ENCODE measurements at regions not wholly inside any gene's neighbourhood (a gene's known extent, or its start where the extent isn't known, plus 50 kb on each side); places are given as distances from the start of the nearest gene placed in this dataset.

GRCh38 chr6:66230591-66230990 is 523.6 kb upstream of the EYS start:
- H3K4me2 ChIP-seq (ENCODE audit: insufficient read depth, low read length): no peak overlapping the region
- ChIA-PET POLR2A (no interaction called here), CTCF (no interaction called here)
- H3K27me3 ChIP-seq (ENCODE audit: control insufficient read depth in 2 of 2, insufficient read depth in 2 of 2, low read length in 2 of 2): no peaks in the 10 kb centered on the region
- no peak overlapping the region for H3K4me3 ChIP-seq (replicated peaks in 1 of 3; ENCODE audit: insufficient read depth in 1 of 3, low read depth in 1 of 3, low read length in 3 of 3)
- H3K9ac ChIP-seq (replicated peaks; ENCODE audit: extremely low read depth, insufficient read depth, low read length): no peak overlapping the region
- no peaks in the 10 kb centered on the region for H4K20me1 ChIP-seq (replicated peaks; ENCODE audit: control insufficient read depth, extremely low read depth, insufficient read depth, low read length)
- no TSS peak for BruUV-seq (replicated peaks)
- FAIRE-seq (no peak), DNase-seq (ENCODE audit: low read depth, low spot score) (no peak)
- H3K4me1 ChIP-seq (ENCODE audit: control insufficient read depth, extremely low read depth, insufficient read depth, low read length): no peaks in the 10 kb centered on the region
- H3K27ac ChIP-seq (ENCODE audit: insufficient read depth, low read depth, low read length): no peak overlapping the region
- dilution Hi-C loops (cut with MboI; ENCODE audit: extremely low pct_ligation_motif_present, low sequenced_read_pairs) (no loop called here), intact Hi-C loops (cut with micrococcal nuclease) (no loop called here)
- no peak for TF ChIP-seq MAX (IDR thresholded peaks at IDR 0.05; ENCODE audit: insufficient read depth, insufficient read length)
- TF ChIP-seq POLR2AphosphoS5 (IDR thresholded peaks at IDR 0.05; ENCODE audit: insufficient read depth, low read depth, low read length): no peak
- TF ChIP-seq FOS (IDR thresholded peaks at IDR 0.05; ENCODE audit: borderline replicate concordance, insufficient read depth, low read length): no peak
- TF ChIP-seq EZH2 (IDR thresholded peaks at IDR 0.05; ENCODE audit: borderline replicate concordance, low read depth, low read length, severe bottlenecking): no peak
- TF ChIP-seq, protein P1, sequence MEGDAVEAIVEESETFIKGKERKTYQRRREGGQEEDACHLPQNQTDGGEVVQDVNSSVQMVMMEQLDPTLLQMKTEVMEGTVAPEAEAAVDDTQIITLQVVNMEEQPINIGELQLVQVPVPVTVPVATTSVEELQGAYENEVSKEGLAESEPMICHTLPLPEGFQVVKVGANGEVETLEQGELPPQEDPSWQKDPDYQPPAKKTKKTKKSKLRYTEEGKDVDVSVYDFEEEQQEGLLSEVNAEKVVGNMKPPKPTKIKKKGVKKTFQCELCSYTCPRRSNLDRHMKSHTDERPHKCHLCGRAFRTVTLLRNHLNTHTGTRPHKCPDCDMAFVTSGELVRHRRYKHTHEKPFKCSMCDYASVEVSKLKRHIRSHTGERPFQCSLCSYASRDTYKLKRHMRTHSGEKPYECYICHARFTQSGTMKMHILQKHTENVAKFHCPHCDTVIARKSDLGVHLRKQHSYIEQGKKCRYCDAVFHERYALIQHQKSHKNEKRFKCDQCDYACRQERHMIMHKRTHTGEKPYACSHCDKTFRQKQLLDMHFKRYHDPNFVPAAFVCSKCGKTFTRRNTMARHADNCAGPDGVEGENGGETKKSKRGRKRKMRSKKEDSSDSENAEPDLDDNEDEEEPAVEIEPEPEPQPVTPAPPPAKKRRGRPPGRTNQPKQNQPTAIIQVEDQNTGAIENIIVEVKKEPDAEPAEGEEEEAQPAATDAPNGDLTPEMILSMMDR (IDR thresholded peaks at IDR 0.05; ENCODE audit: extremely low read depth in 1 of 2, insufficient read depth in 1 of 2, low read depth in 1 of 2, low read length in 2 of 2): no peak
- no peak for TF ChIP-seq MYC (IDR thresholded peaks at IDR 0.05; ENCODE audit: low read depth, low read length)
- no peak for TF ChIP-seq JUN (IDR thresholded peaks at IDR 0.05; ENCODE audit: borderline replicate concordance, insufficient read depth, insufficient read length, low read depth)
- no peak for TF ChIP-seq GATA2 (IDR thresholded peaks at IDR 0.05; ENCODE audit: insufficient read depth, insufficient read length, low read depth, low read length)
- no peak for TF ChIP-seq POLR2A (IDR thresholded peaks at IDR 0.05; ENCODE audit: low read depth, low read length)
- no peaks in the 10 kb centered on the region for H3K9me3 ChIP-seq (replicated peaks; ENCODE audit: control insufficient read depth, insufficient read depth, low read length)
- no peaks in the 10 kb centered on the region for H3K9me1 ChIP-seq (replicated peaks; ENCODE audit: control insufficient read depth, extremely low read depth, insufficient read depth, low read length)
- H3K79me2 ChIP-seq (ENCODE audit: control insufficient read depth, insufficient read depth, low read length): no peaks in the 10 kb centered on the region
- no peaks in the 10 kb centered on the region for H3K36me3 ChIP-seq (ENCODE audit: control insufficient read depth in 2 of 2, extremely low read depth in 1 of 2, insufficient read depth in 2 of 2, low read length in 2 of 2)
- H2AFZ ChIP-seq (ENCODE audit: low read depth, low read length): no peak overlapping the region

All from endothelial cell of umbilical vein (primary cell).